IMR-90 (cell line): ENCODE measurements at regions not wholly inside any gene's neighbourhood (a gene's known extent, or its start where the extent isn't known, plus 50 kb on each side); places are given as distances from the start of the nearest gene placed in this dataset.

Experiments used
- ATAC-seq: fragments of 200-7000 bp; cut with Tn5 transposase; 2 replicates; pipeline ENCODE4 v1.9.1; 2020; ENCODE audit warnings: low read depth, mild to moderate bottlenecking, moderate library complexity
- BruUV-seq: library from RNA; stranded (reverse); fragments of 400-500 nt; replicated peaks from 2 replicates; lab custom pipeline; 2021; lab: Mats Ljungman, UMichigan
- CTCF ChIA-PET: fragments of 300-600 bp; formaldehyde crosslinking; extraction: SDS; loops from one replicate; lab custom pipeline; 2021; ENCODE audit warnings: antibody characterized with exemption; lab: Yijun Ruan, JAX
- POLR2A ChIA-PET: fragments of 300-600 bp; sonication (Branson Sonifier 250); formaldehyde crosslinking; loops from one replicate; lab custom pipeline; 2022; ENCODE audit warnings: antibody characterized with exemption; ENCODE audit not compliant: unreplicated experiment; lab: Charles Lee
- DNase-seq: peaks from one replicate; pipeline ENCODE4 v3.0.0; 2013
- H2AFZ ChIP-seq: replicated peaks from 2 replicates; pipeline ENCODE3; 2013; ENCODE audit warnings: low read length, mild to moderate bottlenecking; ENCODE audit not compliant: poor library complexity
- H2AK5ac ChIP-seq: 2 replicates; pipeline ENCODE4 v1.6.1; 2013; ENCODE audit warnings: low read depth, low read length, inconsistent platforms
- H2AK9ac ChIP-seq: replicated peaks from 2 replicates; pipeline ENCODE3; 2013; ENCODE audit warnings: mild to moderate bottlenecking, low read depth, low read length, moderate library complexity; ENCODE audit not compliant: poor library complexity
- H2BK120ac ChIP-seq: 2 replicates; pipeline ENCODE4 v1.6.1; 2013; ENCODE audit warnings: low read depth, low read length, inconsistent platforms
- H2BK15ac ChIP-seq: 3 replicates; pipeline ENCODE4 v1.6.1; 2013; ENCODE audit warnings: low read depth, low read length, inconsistent platforms
- H2BK20ac ChIP-seq: 2 replicates; pipeline ENCODE4 v1.6.1; 2013; ENCODE audit warnings: low read depth, mild to moderate bottlenecking, inconsistent platforms, low read length, moderate library complexity
- H2BK5ac ChIP-seq: 2 replicates; pipeline ENCODE4 v1.6.1; 2013; ENCODE audit warnings: mild to moderate bottlenecking, low read depth, low read length, inconsistent platforms; ENCODE audit not compliant: poor library complexity, severe bottlenecking
- H3K14ac ChIP-seq: replicated peaks from 2 replicates; pipeline ENCODE4 v1.6.1; 2013; ENCODE audit warnings: low read depth, low read length, inconsistent platforms
- H3K18ac ChIP-seq: 2 replicates; pipeline ENCODE4 v1.6.1; 2013; ENCODE audit warnings: low read depth, low read length, control low read depth
- H3K23ac ChIP-seq: 2 replicates; pipeline ENCODE4 v1.6.1; 2013; ENCODE audit warnings: low read depth, low read length, inconsistent platforms
- H3K27ac ChIP-seq: 2 replicates; pipeline ENCODE4 v1.5.1; 2013; ENCODE audit warnings: mild to moderate bottlenecking, control low read depth, low read length; ENCODE audit not compliant: insufficient read depth
- H3K27me3 ChIP-seq: 2 replicates; pipeline ENCODE4 v1.6.1; 2013; ENCODE audit warnings: low read length; ENCODE audit not compliant: control insufficient read depth, insufficient read depth
- H3K36me3 ChIP-seq: 2 replicates; pipeline ENCODE4 v1.6.1; 2013; ENCODE audit warnings: low read length, mixed read lengths; ENCODE audit not compliant: control insufficient read depth, insufficient read depth
- H3K4ac ChIP-seq: 2 replicates; pipeline ENCODE4 v1.6.1; 2013; ENCODE audit warnings: low read depth, low read length, inconsistent platforms
- H3K4me1 ChIP-seq: 2 replicates; pipeline ENCODE4 v1.6.1; 2013; ENCODE audit warnings: low read length, mixed read lengths; ENCODE audit not compliant: control insufficient read depth, insufficient read depth
- H3K4me2 ChIP-seq: 2 replicates; pipeline ENCODE4 v1.6.1; 2013; ENCODE audit warnings: low read depth, mild to moderate bottlenecking, control low read depth, low read length, moderate library complexity
- H3K4me3 ChIP-seq: 2 replicates; pipeline ENCODE4 v1.5.1; 2013; ENCODE audit warnings: low read depth, mild to moderate bottlenecking, control low read depth, low read length, moderate library complexity; ENCODE audit not compliant: insufficient read depth
- H3K56ac ChIP-seq: 2 replicates; pipeline ENCODE4 v1.6.1; 2013; ENCODE audit warnings: low read length, inconsistent platforms; ENCODE audit not compliant: insufficient read depth; ENCODE audit errors: extremely low read depth
- H3K79me1 ChIP-seq, 2 experiments: 2 replicates each; pipeline ENCODE4 v1.6.1; 2013; ENCODE audit warnings: low read length in 2 of 2, inconsistent platforms in 1 of 2, low read depth in 1 of 2
- H3K9ac ChIP-seq: 2 replicates; pipeline ENCODE4 v1.6.1; 2013; ENCODE audit warnings: low read depth, low read length, control low read depth
- H3K9me1 ChIP-seq: 2 replicates; pipeline ENCODE4 v1.6.1; 2013; ENCODE audit warnings: low read length, inconsistent platforms; ENCODE audit not compliant: insufficient read depth
- H3K9me3 ChIP-seq: 2 replicates; pipeline ENCODE4 v1.6.1; 2013; ENCODE audit warnings: low read length; ENCODE audit not compliant: control insufficient read depth, insufficient read depth
- H4K20me1 ChIP-seq: 2 replicates; pipeline ENCODE4 v1.6.1; 2013; ENCODE audit warnings: low read length, inconsistent platforms; ENCODE audit not compliant: insufficient read depth
- H4K5ac ChIP-seq: 2 replicates; pipeline ENCODE4 v1.6.1; 2013; ENCODE audit warnings: mild to moderate bottlenecking, low read depth, low read length, control low read depth
- H4K8ac ChIP-seq, 2 experiments: 2 replicates each; pipeline ENCODE4 v1.6.1; 2013; ENCODE audit warnings: low read depth in 2 of 2, low read length in 2 of 2, control low read depth in 1 of 2, inconsistent platforms in 1 of 2
- H4K91ac ChIP-seq: 2 replicates; pipeline ENCODE4 v1.6.1; 2013; ENCODE audit warnings: low read depth, low read length, inconsistent platforms; ENCODE audit not compliant: insufficient read depth
- FOS ChIP-seq: fragments of 150-350 bp; IDR thresholded peaks from 2 replicates; pipeline ENCODE4 v1.6.1; 2016; ENCODE audit warnings: low read depth, low read length
- SMC3 ChIP-seq: fragments of 150-350 bp; IDR thresholded peaks from 2 replicates; pipeline ENCODE4 v1.6.1; 2016; ENCODE audit warnings: low read depth, mild to moderate bottlenecking, antibody characterized with exemption, low read length, moderate library complexity
- WGBS, 2 experiments: methylation state at CpG; one replicate each; pipeline versions ENCODE4 v1.1.5 to v1.1.7; 2013; ENCODE audit warnings: missing lambda C conversion rate in 2 of 2; ENCODE audit not compliant: insufficient read length in 1 of 2; ENCODE audit errors: extremely low coverage in 2 of 2; 5-methylcytosine and 5-hydroxymethylcytosine counted together
- dilution Hi-C: fragments of 300-500 bp; cut with HindIII; formaldehyde crosslinking; loops from one replicate; pipeline ENCODE4 v1.14.3; 2018; ENCODE audit warnings: low sequenced_read_pairs; ENCODE audit not compliant: unreplicated experiment
- in situ Hi-C: fragments of 300-500 bp; cut with MboI; formaldehyde crosslinking; loops from 3 replicates; pipeline ENCODE4 v1.14.3; 2019; ENCODE audit warnings: low sequenced_read_pairs, inconsistent platforms, mixed read lengths
- intact Hi-C: fragments of 100-400 bp; cut with micrococcal nuclease; formaldehyde crosslinking; loops from 2 replicates; pipeline ENCODE4 v1.10.0; 2022

- in situ Hi-C loops: no loop called here
- H2BK5ac ChIP-seq: peak overlapping the region; percentile 73
Observed at GRCh38 chr10:31142026-31142425, 110.4 kb upstream of the ZNF438 start.

More at GRCh38 chr10:31142026-31142425, 110.4 kb upstream of the ZNF438 start:
- Histone ChIP-seq H3K4me3 (no peak overlapping the region), H3K9ac (no peak overlapping the region), H4K20me1 (no peaks in the 10 kb centered on the region), H4K8ac (peak overlapping the region in 1 of 2 experiments; percentile 75; a peak in 2 of 4 replicates), H2BK20ac (peak overlapping the region; percentile 94), H3K9me3 (no peaks in the 10 kb centered on the region), H3K9me1 (peaks cover 52% of the 10 kb centered on the region), H3K27me3 (no peaks in the 10 kb centered on the region), H4K5ac (no peak overlapping the region; the same call in 1 of the 2 replicates), H3K79me1 (peaks cover 0 to 50% of the 10 kb centered on the region in 2 experiments; a peak in 2 of 4 replicates), H2AK9ac (no peak overlapping the region), H2AK5ac (peak overlapping the region; percentile 90), H2BK120ac (peak overlapping the region; percentile 97), H3K36me3 (no peaks in the 10 kb centered on the region), H3K27ac (no peak overlapping the region), H4K91ac (peak overlapping the region; percentile 89), H3K4me1 (peaks cover 36% of the 10 kb centered on the region), H3K14ac (peak overlapping the region; percentile 46; the same call in 1 of the 2 replicates), H3K56ac (no peak overlapping the region; the same call in 1 of the 2 replicates), H3K4me2 (peak overlapping the region; percentile 19; the same call in 1 of the 2 replicates), H3K23ac (peak overlapping the region; percentile 92; the same call in 1 of the 2 replicates), H3K18ac (peak overlapping the region; percentile 66; the same call in 1 of the 2 replicates), H2BK15ac (peak overlapping the region; percentile 71; the same call in 2 of the 3 replicates), H3K4ac (peak overlapping the region; percentile 94), H2AFZ (peak overlapping the region; percentile 16)
- POLR2A ChIA-PET: interaction anchor here (1.0 kb wide), 1 partner anchor 357 kb away, joined by 4 read pairs; no protein-coding TSS in a partner anchor
- CTCF ChIA-PET: no interaction called here
- whole genome bisulfite sequencing, 2 experiments: no CpG with 5 or more reads among the region's 5 CpGs
- dilution Hi-C loops (no loop called here), intact Hi-C loops (loop anchor here (5.0 kb wide), 1 partner anchor 160 kb away; no protein-coding TSS in a partner anchor)
- TF ChIP-seq FOS: peak; percentile 80
- no peak for TF ChIP-seq SMC3
- BruUV-seq: no TSS peak
- peak; percentile 90 for DNase-seq
- ATAC-seq: peak; percentile 59
